ENCODE measurements at regions not wholly inside any gene's neighbourhood (a gene's known extent, or its start where the extent isn't known, plus 50 kb on each side); places are given as distances from the start of the nearest gene placed in this dataset.

DNA sequence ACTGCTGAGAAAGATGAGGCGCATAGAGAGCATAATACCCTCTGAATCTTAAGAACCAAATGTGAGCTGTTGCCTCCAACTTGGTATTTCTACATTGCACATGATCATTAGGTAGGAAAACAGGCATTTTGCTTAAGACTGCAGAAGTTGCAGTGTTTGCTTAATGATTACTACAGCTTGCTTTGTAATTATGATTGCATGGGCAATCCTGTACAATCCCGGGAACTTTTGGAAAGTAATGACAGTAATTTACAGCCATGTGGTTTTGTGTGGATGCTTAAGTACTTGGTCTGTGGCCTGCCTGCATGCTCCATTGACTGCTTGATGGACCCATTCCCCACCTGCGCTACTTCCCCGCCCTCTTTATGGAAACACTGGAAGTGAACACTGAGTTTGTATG lies 301.1 kb downstream of the DIPK2A start (continued):
- no peak for TF ChIP-seq ETS1 (IDR thresholded peaks at IDR 0.05)
- no peak for TF ChIP-seq NANOG (IDR thresholded peaks at IDR 0.05; ENCODE audit: borderline replicate concordance)
- no peak for TF ChIP-seq REST (IDR thresholded peaks at IDR 0.05; ENCODE audit: unreplicated experiment)
- TF ChIP-seq STAT1 (IDR thresholded peaks at IDR 0.05; ENCODE audit: unreplicated experiment): no peak
- no peak for TF ChIP-seq ZNF114 (CRISPR knock-in tag; IDR thresholded peaks at IDR 0.05)

DNA sequence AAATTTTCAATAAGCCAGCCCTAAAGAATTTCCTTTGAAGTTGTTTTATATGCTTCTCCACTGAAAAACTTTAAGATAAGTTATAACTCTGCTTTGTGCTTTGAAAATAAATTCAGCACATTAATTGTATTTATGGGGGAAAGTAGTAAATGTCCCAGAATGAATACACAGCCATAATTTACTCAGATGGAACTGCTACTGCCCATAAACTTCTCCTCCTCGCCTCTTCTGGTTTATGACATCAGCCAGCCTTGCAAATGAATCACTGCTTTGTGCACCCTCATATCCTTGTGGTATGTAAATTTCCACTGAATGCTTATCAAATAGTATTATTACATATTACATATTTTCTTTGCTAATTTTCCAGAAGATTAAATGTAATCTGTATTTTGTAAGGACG lies 302.0 kb downstream of the DIPK2A start:
- Mint-ChIP-seq H3K4me3 (no peak overlapping the region), H3K36me3 (ENCODE audit: low read depth) (no peaks in the 10 kb centered on the region), H3K27ac (no peak overlapping the region), H3K4me1 (peaks cover 4% of the 10 kb centered on the region; the same call in 2 of the 3 replicates), H3K27me3 (ENCODE audit: insufficient read depth, low read depth, poor library complexity) (no peaks in the 10 kb centered on the region), H3K9me3 (no peaks in the 10 kb centered on the region)
- H4K20me1 ChIP-seq (replicated peaks; ENCODE audit: insufficient read depth): no peaks in the 10 kb centered on the region
- H3K27ac ChIP-seq (ENCODE audit: low read depth): no peak overlapping the region
- H3K4me2 ChIP-seq: no peak overlapping the region
- DNase-seq (ENCODE audit: low spot score): no peak
- peaks cover 4% of the 10 kb centered on the region; the same call in 1 of the 2 replicates for H3K9me2 ChIP-seq (ENCODE audit: insufficient read depth)
- no peaks in the 10 kb centered on the region for H3F3A ChIP-seq (replicated peaks; ENCODE audit: low read depth)
- no peaks in the 10 kb centered on the region for H3K4me1 ChIP-seq (ENCODE audit: insufficient read depth)
- no peaks in the 10 kb centered on the region for H3K27me3 ChIP-seq (ENCODE audit: insufficient read depth)
- H3K4me3 ChIP-seq: no peak overlapping the region
- ATAC-seq: no peak
- no peaks in the 10 kb centered on the region for H3K36me3 ChIP-seq (ENCODE audit: insufficient read depth)
- H3K79me2 ChIP-seq (replicated peaks; ENCODE audit: insufficient read depth): no peaks in the 10 kb centered on the region
- H2AFZ ChIP-seq: no peak overlapping the region
- TF ChIP-seq REST (IDR thresholded peaks at IDR 0.05; ENCODE audit: unreplicated experiment) (no peak), ZNF462 (CRISPR knock-in tag; IDR thresholded peaks at IDR 0.05) (no peak), ETS1 (IDR thresholded peaks at IDR 0.05) (no peak), CREB1 (CRISPR knock-in tag; IDR thresholded peaks at IDR 0.05; ENCODE audit: low read depth) (no peak), NANOG (IDR thresholded peaks at IDR 0.05; ENCODE audit: borderline replicate concordance) (no peak)
